Ovary (tissue), 3 donors: ENCODE measurements at regions not wholly inside any gene's neighbourhood (a gene's known extent, or its start where the extent isn't known, plus 50 kb on each side); places are given as distances from the start of the nearest gene placed in this dataset.

Source experiments
- CTCF ChIP-seq, 3 donors: fragments of 450-650 bp in 2 of 3; fragments of 200-600 bp in 1 of 3; IDR thresholded peaks; one replicate each; pipeline versions ENCODE4 v1.5.1 to v1.8.0; 2016 to 2022; ENCODE audit warnings: antibody characterized with exemption in 3 of 3, mild to moderate bottlenecking in 1 of 3
- POLR2A ChIP-seq: fragments of 450-650 bp; IDR thresholded peaks from one replicate; pipeline ENCODE4 v1.6.1; 2017; ENCODE audit warnings: antibody characterized with exemption, mild to moderate bottlenecking, moderate library complexity
- donor health status: DM: no; HTN: no; CAD: no.

GRCh38 chr20:48247961-48248360, 462.7 kb upstream of the SULF2 start:
- TF ChIP-seq CTCF (IDR thresholded peaks at IDR 0.05) (no peak), POLR2A (no peak)
